Fibroblast of upper back skin (primary cell): ENCODE measurements at regions not wholly inside any gene's neighbourhood (a gene's known extent, or its start where the extent isn't known, plus 50 kb on each side); places are given as distances from the start of the nearest gene placed in this dataset.
A peak's percentile ranks its signal among the peaks of the same experiment; 100 is the strongest.

ENCODE experiments used
- DNase-seq: peaks from one replicate; pipeline ENCODE4 v3.0.0-alpha.2; 2013

DNA sequence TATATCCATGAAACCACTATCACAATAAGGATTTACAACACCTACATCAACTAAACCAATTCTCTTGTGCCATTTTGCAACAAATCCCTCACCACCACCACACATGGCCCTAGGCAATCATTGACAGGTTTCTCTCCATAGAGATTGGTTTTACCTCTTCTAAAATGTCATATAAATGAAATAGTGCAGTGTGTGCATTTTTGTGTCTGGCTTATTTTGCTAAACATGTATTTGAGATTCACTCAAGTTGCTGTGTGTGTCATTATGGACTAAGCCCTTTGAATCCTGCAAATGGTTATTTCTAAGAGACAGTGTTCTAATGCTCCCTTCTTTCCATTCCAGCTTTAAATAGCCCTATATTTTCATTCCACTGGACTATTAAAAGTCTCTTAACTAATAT lies 179.7 kb upstream of the LRRC7 start:
- no peak for DNase-seq

DNA sequence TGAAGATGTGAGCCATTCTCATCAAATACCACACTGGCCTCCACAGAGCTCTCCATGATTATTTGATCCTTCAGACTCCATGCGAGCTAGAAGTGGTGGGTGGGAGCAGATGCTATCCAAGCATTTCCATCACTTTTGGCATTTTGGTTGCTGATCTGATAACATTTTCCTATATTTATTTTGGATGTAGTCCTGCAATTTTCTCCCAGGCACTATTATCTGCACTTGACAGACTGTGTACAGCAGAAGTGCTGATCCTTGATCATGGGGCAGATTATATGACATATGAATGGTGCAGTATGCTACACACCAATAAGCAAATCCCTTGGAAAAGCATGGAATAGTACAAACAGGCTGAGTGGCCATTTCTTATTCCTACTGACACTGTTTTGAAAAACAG lies 167.6 kb upstream of the LRRC7 start:
- no peak for DNase-seq

DNA sequence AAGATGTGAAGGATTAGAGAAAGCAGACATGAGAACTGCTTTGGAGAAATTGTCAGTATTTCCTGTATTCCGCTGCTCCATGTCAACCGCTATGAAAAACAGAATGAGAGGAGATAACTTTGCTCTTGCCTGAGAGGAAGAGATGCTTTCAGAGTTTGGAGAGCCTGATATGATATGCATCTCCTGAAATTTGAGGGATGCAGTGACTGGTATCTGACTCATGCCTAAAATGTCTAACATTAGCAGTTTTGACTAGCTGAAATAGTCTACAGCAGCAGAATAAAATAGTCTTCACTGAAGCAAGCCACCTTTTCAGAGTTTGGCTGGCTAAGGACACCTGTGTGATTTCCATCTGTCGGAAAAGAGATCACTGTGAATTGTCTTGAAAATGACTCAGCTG lies 165.8 kb upstream of the LRRC7 start:
- peak; percentile 10 for DNase-seq

DNA sequence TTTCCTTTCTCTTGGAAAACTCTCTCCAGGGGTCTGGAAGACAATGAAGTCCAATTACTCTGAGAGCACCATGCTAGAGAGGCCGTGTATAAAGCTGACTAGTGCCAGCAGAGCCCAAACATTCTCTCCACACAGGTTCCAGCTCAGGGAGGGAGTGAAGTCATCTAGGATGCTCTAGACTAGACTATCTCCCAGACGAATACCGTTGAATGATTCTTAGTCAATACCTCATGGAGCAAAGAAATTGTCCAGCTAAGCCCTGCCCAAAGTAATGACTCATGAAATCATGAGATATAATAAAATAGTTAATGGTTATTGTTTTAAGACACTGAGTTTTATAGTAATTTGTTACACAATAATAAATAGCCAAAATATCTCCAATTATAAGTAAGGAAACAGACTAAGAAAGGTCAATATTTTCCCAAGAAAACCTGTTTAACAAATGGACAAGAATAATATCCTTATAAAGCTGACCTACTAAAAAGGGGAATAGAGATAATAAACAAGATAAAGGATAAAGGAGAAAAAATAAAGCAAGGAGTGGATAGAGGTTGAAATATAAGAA lies 163.9 kb upstream of the LRRC7 start:
- no peak for DNase-seq

DNA sequence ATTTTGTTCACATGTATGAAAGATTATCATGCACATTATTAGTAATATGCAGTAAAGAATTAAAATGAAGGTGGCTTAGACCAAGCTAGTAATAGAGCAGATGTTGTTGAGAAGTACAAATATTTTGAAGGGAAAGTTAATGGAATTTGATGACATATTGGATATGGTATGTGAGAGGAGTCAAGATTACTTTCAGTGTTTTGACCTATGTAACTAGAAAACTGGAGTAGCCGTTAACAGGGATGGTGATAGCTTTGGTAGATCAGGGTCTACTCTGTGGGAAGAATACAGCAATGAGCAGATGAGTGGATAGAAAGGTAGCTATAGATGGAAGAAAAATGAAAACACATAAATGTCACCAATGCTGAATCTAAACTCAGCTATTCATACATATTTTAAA lies 163.2 kb upstream of the LRRC7 start:
- peak; percentile 3 for DNase-seq

DNA sequence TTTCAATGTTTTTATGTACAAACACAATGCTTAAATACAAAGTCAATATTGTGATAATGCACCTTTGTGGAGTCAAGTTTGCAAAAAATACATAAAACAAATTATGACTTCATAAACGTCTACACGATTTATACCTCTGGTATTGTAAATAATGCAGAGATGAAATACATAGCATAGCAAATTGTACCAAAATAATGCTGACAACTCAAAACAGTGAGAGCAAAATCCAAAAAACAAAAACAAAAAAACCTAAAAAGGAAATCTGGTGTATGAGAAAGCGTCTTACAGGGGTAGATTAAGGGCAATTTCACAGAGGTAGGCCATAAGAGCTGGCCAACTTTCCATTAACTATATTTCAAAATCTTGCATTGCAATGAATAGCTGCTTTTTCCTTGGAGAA lies 161.5 kb upstream of the LRRC7 start:
- no peak for DNase-seq

DNA sequence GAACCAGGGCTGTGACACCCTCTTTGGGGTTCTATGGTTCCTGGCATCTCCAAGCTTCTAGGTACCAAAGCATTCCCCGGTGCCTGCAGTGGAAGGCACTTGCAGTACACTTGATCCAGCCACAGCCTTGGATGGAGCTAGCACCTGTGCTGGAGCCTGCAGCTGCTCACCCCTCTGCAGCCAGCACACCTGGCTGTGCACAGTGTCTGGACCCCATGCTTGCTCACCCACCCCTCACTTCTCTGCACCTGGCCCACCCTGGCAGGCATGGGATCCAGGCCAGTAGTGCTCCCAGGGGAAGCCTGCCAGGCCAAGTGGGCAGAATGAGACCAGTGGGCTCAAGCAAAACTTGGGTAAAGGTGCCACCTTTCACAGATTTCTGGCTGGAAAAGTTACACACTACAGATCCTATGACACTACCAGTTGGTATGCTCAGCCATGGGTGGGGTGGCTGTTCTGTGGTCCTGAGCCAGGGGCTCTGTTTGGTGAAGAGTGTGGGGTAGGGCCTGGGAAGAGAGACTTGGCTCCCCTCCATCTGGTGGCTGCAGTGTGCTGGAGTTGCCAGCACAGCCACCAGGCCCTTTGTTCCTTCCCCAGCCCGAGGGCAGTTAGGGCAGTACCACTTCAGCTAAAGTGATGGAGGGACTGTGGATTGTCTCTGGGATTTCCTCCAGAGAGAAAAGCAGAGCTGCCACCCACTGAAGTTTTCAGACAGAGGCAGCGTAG lies 157.8 kb upstream of the LRRC7 start:
- no peak for DNase-seq

DNA sequence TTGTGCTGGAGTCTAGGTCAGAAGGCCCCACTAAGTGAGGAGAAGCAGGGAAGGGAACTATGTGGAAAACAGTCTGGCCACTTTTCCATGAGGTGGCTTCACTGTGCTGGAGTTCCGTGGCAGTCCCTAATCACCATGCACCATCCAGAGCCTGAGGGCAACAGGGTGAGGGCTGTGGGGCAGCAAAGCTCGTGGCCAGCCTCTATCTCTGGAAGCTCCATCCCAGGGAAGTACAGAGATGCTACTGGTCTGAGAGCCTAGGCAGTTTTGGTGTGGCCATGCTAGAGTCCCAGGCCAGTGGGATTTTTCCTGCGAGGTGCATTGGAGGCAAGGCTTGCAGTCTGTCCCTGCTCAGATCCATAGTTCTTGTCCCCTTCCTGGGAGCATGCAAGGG lies 157.3 kb upstream of the LRRC7 start:
- no peak for DNase-seq

DNA sequence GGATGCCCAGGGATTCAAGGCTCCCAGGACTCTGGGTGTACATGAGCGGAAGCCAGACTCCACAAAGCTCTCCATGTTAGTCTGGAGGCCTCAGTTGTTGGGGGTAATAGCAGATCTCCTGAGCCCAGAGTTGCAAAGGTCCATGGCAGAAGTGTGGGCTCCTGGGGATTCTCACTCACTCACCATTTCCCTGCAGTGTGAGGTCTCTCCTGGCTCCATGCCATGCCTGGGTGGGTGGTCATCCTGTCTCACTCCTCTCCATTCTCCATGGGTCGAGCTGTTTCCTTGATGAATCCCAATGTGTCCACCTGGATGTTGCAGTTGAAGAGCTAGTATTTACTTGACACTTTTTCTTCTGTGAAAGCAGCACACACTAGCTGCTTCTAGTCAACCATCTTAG lies 156.8 kb upstream of the LRRC7 start:
- DNase-seq = no peak

DNA sequence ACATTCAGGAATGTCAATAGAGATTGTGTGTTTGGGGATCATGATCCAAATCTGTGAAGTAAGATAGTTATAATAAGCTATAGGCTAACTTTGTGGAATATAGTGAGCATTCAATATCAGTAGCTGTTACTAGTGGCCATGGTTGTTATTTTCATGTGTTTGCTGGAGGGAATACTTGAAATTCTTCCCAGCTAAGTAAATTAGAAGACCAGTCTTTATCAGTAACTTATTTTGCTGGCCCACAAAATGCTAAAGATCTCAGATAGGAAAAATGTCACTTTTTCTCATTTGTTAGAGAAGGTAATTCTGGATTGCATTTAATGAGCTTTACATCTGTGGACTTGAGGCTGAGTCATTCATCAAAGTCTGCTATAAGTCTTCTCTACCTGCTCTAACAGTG lies 156.1 kb upstream of the LRRC7 start:
- DNase-seq = no peak

DNA sequence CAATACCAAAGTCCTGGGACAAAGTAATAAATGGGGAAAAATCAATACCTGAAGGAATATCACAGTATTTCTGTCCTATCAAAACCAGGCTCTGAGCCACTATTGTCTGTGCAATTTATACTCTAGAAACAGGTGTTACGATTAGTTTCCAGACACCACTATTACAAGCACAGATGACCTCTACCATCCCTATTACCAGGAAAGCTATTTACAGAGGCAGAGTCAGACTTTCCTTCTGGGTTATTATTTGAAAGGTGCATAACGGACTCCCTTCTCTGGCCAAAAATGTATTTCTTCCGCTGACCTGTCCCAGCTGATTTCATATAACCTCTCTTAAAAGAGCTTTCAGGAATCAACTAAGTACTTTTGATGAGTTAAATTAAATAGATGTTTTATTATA lies 154.6 kb upstream of the LRRC7 start:
- no peak for DNase-seq

DNA sequence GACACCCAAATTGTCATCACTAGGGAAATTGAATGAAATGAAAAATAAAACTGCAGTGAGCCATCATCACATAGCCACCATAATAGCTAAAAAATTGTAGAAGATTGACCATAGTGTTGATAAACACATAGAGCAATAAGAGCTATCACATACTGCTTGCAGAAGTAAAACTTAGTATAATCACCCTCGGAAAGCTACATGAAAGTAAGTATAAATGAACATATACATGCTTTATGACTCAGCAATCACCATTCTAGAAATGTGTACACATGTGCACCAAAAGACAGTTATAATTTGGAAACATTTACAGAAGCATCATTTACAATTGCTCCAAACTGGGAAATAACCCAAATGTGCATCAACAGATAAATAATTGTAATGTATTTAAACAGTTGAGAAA lies 153.1 kb upstream of the LRRC7 start:
- DNase-seq = no peak

DNA sequence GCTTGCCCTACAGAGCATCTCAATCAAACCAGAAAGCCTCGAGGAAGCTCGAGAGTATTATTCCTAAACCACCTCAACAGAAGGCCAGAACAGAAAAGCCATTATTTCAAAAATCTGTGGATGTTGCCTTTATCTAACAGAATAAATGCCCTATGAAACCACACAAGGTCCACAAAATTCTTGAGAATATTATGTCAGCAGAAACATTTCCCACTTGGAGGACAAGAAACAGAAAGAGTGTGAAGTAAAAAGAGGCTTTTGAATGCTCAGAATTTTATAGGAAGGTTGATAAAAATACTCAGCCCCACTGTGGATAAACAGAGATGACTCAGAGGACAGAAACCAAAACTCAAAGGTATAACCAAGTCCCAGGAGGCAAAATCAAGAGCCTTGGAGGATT lies 146.4 kb upstream of the LRRC7 start:
- peak; percentile 37 for DNase-seq

DNA sequence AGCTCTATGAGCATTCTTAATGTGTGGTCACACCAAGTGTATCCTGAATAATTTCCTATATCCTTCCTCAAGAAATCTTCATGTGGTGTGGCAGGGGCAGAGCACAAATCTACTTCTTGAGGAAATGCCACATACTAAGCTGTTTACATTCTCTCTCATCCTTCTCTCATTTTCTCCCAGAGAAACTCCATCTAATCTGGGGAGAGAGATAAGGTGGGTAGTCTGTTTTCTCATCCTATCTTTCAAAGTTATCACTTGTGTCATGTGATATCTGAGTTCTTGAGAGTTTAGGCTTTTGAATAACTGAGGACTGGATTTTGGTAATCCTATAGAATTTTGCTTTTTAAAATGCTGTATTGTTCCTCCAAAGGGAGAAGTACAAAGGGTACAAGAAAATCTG lies 141.9 kb upstream of the LRRC7 start:
- no peak for DNase-seq

DNA sequence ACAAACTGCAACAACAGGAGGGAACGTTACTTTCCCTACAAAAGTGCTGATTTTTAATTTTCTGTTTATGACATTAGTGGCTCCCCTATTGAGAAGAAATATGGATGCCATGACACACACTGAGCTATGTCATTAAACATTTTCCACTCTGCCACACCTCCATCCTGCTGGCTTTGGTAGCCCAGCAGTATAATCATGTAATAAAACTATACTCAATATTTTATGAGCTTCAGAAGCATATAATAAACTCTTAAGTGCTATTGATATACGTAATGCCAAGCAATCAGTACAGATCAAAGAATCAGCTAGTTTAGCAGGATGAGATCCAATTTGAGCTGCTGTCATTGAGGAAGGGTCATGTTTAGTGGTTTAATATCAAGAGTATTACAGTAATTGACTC lies 141.3 kb upstream of the LRRC7 start:
- DNase-seq = no peak

DNA sequence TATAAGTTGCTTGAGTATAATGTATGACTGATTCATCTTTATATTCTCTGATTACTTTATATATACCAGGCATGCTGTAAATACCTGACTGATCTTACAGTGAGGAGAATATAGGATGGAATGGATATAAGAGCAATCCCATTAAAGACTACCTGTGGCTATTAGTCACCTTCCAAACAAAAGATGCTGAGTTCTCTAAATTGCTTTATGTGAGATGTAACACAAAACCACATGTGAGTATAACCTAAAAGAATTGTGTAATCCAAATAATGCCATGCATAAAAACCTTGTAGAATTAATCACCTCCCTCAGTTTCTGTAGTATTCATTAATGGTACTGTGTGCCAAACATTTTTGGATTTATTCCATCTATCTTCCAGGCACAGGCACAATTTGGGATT lies 134.6 kb upstream of the LRRC7 start:
- DNase-seq = no peak

DNA sequence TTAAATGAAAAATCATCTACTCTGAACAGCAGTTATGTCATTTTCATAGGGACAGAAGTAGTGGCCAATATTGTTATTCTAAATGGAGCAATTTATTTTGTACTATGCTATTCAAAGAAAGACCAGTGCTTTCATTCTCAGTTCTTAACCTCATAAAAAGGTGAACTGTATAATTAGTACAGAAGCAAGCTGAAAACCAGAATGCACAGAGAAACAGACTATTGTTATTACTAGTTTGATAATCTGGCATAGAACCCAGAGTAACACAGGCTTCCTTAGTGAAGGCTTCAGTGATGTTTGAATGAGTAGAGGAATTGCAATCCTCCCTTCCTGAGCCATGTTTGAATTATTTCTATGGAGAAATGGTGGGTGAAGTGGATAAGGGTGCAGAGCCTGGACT lies 131.6 kb upstream of the LRRC7 start:
- no peak for DNase-seq

DNA sequence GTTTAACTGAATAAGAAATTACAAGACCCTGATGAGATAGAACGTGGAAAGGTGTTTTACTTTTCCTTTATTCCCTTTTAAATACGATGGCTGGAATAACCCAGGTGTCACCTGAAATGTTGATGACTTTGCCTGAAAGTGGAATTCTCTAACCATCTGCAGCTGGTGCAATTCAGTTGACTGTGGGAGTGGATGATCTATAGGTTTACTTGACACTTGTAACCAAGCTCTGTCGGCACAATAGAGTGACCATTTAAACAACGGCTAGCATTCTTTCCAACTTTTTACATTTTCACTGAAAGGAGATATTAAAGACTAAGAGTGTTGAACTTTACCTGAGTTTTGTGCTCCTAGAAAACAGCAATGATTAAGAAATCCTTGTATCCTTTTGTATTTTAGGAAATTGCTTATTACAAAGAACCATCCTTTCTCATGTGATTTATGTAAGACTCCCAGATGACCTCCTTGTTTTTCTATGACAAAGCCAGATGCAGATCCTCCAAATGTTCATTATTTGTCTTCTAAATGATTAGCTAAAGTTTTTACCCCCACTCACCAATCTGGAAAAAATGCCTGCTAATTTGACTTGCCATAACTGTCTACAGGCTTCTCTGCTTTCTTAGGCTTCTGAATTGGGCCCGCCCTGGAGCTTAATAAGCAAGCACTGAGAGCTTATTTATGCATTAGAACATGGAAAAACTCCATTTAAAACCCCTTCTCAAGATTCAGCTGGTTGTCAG lies 129.5 kb upstream of the LRRC7 start:
- no peak for DNase-seq

DNA sequence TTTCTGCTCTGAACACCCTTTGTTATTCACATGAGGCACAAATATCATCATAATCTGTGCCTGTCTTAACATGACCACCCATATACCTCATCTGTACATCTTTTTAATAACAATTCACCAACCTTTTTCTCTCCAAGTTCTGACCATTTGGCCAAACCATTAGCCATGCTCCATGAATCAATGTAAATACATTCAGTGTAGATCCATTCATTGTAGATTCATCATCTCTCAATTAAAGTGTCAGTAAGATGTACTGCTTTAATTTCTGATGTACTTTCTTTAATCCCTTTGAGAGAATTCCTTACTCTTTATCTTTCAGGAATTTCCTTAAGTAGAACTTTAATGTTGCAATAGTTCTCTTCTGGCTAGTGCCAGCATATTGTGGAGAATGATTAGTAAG lies 126.2 kb upstream of the LRRC7 start:
- DNase-seq = no peak

DNA sequence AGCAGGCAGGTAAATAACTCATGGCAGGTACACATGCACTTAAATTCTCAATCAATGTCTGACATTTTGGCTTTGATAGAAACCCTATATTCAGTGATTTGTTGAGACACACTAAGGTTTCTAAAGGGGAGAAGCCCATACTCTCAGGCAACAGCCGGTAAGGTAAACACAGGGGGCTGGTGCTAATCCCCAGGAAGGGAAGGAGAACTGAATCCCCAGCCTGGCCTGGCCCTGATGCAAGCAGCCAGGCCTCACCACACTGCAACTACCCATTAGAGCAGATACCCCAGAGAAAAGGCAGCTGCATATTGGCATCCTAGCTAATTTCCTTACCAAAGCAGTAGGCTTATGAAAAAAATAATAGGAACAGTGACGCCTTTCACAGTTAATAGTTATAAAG lies 116.5 kb upstream of the LRRC7 start:
- DNase-seq = no peak

DNA sequence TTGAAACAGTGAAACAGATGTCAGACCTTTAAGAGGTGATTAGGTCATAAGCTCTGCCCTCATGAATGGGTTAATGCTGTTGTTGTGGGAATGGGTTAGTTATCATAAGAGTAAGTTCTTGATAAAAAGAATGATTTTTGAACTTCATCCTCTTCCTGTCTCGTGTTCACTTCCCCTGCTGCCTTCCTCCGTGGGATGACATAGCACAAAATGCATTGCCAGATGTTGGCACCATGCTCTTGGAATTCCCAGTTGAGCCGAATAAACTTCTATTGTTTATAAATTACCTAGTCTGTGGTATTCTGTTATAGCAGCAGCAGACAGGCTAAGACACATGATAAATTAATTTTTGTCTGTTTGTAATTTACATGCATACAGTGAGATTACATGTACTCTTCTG lies 112.0 kb upstream of the LRRC7 start:
- no peak for DNase-seq

DNA sequence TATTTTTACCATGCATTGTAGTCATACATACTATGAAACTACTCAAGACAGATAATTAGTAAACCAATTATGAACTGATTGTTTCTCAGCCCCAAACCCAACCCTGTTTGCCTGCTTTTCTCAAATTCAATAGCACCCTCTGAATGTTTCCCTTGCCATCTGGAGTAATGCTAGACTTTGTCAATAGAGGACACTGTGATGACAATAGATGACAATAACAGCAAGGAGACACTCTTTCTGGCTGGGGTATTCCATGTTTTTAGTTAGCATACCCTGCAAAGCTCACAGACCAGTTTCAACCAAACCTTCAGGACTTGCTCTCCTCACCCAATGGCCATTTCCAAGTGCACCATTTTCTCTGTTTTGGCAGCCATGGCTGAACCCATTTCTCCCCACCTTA lies 108.5 kb upstream of the LRRC7 start:
- no peak for DNase-seq

DNA sequence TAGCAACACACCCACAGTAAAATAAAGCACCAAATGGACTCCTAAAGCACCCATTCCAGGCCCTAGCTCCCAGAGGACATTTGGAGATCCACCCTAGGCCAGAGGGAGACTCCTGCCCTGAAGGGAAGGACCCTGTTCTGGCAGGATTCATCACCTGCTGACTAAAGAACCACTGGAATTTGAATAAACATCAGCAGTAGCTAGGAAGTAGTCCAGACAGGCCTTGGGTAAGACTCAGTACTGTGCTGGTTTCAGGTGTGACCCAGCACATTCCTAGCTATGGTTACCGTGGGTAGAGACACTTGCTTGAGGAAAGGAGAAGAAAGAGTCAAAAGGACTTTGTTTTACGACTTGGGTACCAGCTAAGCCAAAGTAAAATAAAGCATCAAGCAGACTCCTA lies 92.7 kb upstream of the LRRC7 start:
- no peak for DNase-seq

DNA sequence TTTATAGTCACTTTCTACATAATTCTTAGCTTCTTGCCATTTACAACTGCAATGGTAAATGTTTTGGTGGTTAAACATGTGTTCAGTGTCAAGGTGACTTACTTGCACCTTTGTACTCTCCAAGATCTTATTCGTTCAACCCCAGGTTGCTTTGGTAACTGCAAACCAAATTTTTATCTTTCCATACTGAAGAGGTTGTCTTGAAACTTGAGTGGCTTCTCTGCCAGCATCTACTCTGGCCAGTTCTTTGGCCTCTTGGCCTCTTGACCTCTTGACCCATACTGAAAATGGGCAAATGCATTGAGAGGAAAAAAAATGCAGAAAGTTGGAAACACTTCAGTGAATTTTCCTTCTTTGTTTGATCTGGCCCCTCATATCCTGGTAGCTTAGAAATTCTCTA lies 88.0 kb upstream of the LRRC7 start:
- DNase-seq = no peak

DNA sequence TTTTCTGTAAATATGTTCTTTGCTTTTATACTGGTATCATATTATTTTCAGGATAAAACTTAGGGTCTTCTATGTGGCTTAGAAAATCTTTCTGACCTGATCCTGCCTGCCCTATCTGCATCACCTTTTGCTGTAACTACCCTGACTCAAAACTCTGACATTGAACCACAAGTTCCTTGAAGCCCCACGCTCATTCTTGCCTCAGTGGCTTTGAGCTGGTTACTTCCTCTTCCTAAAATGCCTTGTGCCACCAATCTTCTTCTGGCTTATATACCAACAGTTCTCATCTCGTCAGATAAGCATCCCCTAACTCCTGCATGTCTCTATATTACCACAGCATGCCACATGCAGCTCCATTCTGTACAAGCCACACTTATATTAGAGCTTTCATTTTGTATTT lies 84.5 kb upstream of the LRRC7 start:
- no peak for DNase-seq
